DMS79 treated with DMSO at 0.1 percent for 48 hours (cell line): ENCODE measurements at regions not wholly inside any gene's neighbourhood (a gene's known extent, or its start where the extent isn't known, plus 50 kb on each side); places are given as distances from the start of the nearest gene placed in this dataset.
"Not testable (repeated sequence)": the region's sequence is repeated elsewhere in the genome, so short reads cannot be mapped to it uniquely, and the experiment has no call there.

Source experiments
- DNase-seq: peaks from one replicate; lab custom pipeline; 2025; lab: John Stamatoyannopoulos, UW

GRCh38 chr12:88893801-88894200 is 313.5 kb upstream of the KITLG start:
- DNase-seq: no peak

GRCh38 chr12:88891434-88891833 is 311.2 kb upstream of the KITLG start:
- not testable (repeated sequence) for DNase-seq

- no peak for DNase-seq
Observed at GRCh38 chr12:88889326-88890110, 309.2 kb upstream of the KITLG start.

GRCh38 chr12:88884600-88884999 is 304.3 kb upstream of the KITLG start:
- DNase-seq: no peak

GRCh38 chr12:88882662-88883061 is 302.4 kb upstream of the KITLG start:
- DNase-seq: no peak

GRCh38 chr12:88880051-88880450 is 299.8 kb upstream of the KITLG start:
- DNase-seq: no peak

GRCh38 chr12:88878295-88878694 is 298.0 kb upstream of the KITLG start:
- DNase-seq: no peak

- DNase-seq: no peak
Observed at GRCh38 chr12:88876857-88877256, 296.6 kb upstream of the KITLG start.

- no peak for DNase-seq
Observed at GRCh38 chr12:88870000-88870737, 289.9 kb upstream of the KITLG start.

GRCh38 chr12:88868050-88868449 is 287.8 kb upstream of the KITLG start:
- DNase-seq: no peak

GRCh38 chr12:88867510-88867909 is 287.2 kb upstream of the KITLG start:
- no peak for DNase-seq

GRCh38 chr12:88866881-88867280 is 286.6 kb upstream of the KITLG start:
- DNase-seq: no peak

GRCh38 chr12:88865537-88865936 is 285.3 kb upstream of the KITLG start:
- DNase-seq: no peak

GRCh38 chr12:88860851-88861250 is 280.6 kb upstream of the KITLG start:
- DNase-seq: no peak

GRCh38 chr12:88856201-88856600 is 275.9 kb upstream of the KITLG start:
- no peak for DNase-seq

- no peak for DNase-seq
Observed at GRCh38 chr12:88855301-88855700, 275.0 kb upstream of the KITLG start.

GRCh38 chr12:88854260-88854659 is 274.0 kb upstream of the KITLG start:
- DNase-seq: no peak

GRCh38 chr12:88847246-88847645 is 267.0 kb upstream of the KITLG start:
- not testable (repeated sequence) for DNase-seq

- DNase-seq: no peak
Observed at GRCh38 chr12:88844426-88844825, 264.2 kb upstream of the KITLG start.

GRCh38 chr12:88842314-88842713 is 262.0 kb upstream of the KITLG start:
- DNase-seq: no peak

GRCh38 chr12:88839486-88839885 is 259.2 kb upstream of the KITLG start:
- DNase-seq: no peak

GRCh38 chr12:88836156-88836555 is 255.9 kb upstream of the KITLG start:
- no peak for DNase-seq

- no peak for DNase-seq
Observed at GRCh38 chr12:88834226-88834625, 254.0 kb upstream of the KITLG start.
